HEK293 (cell line): ENCODE measurements at regions not wholly inside any gene's neighbourhood (a gene's known extent, or its start where the extent isn't known, plus 50 kb on each side); places are given as distances from the start of the nearest gene placed in this dataset.

ENCODE experiments used
- CTCF ChIA-PET: fragments of 350-600 bp; formaldehyde crosslinking; extraction: SDS; loops from one replicate; lab custom pipeline; 2021; ENCODE audit warnings: antibody characterized with exemption; lab: Yijun Ruan, JAX
- POLR2A ChIA-PET: fragments of 300-600 bp; formaldehyde crosslinking; extraction: SDS; loops from one replicate; lab custom pipeline; 2020; ENCODE audit warnings: antibody characterized with exemption, inconsistent platforms; lab: Yijun Ruan, JAX
- H3K27ac ChIP-seq: fragments of 200-500 bp; sonication (Bioruptor generic); 2 replicates; pipeline ENCODE4 v1.5.1; 2014; ENCODE audit warnings: low read depth, low read length, control low read depth, inconsistent platforms; ENCODE audit errors: extremely low read depth
- H3K36me3 ChIP-seq, 2 experiments: fragments of 200-500 bp in 1 of 2; sonication (Bioruptor generic) in 1 of 2; 1 replicate in 1 of 2; 2 replicates in 1 of 2; pipeline ENCODE4 v1.5.1; 2014 to 2017; ENCODE audit warnings: inconsistent platforms in 2 of 2, low read length in 2 of 2; ENCODE audit not compliant: control insufficient read depth in 2 of 2, insufficient read depth in 1 of 2
- H3K4me1 ChIP-seq: fragments of 200-500 bp; sonication (Bioruptor generic); 2 replicates; pipeline ENCODE4 v1.5.1; 2014; ENCODE audit warnings: mild to moderate bottlenecking, low read length, inconsistent platforms; ENCODE audit not compliant: control insufficient read depth, insufficient read depth
- H3K4me3 ChIP-seq: 2 replicates; pipeline ENCODE4 v1.5.1; 2011; ENCODE audit warnings: low read depth, mild to moderate bottlenecking, control low read depth, low read length, moderate library complexity
- H3K9me3 ChIP-seq: fragments of 200-500 bp; sonication (Bioruptor generic); 2 replicates; pipeline ENCODE4 v1.5.1; 2014; ENCODE audit warnings: low read depth, low read length, inconsistent platforms; ENCODE audit not compliant: control insufficient read depth, insufficient read depth
- IKZF3 ChIP-seq: fragments of 450-650 bp; IDR thresholded peaks from 2 replicates; pipeline ENCODE4 v1.5.0; 2018; ENCODE audit warnings: missing biosample characterization, mild to moderate bottlenecking, missing genetic modification characterization, moderate library complexity
- SCRT1 ChIP-seq: fragments of 450-650 bp; formaldehyde crosslinking; IDR thresholded peaks from 2 replicates; pipeline ENCODE4 v1.5.1; 2016; ENCODE audit warnings: missing biosample characterization, missing genetic modification characterization, borderline replicate concordance
- SCRT2 ChIP-seq: fragments of 450-650 bp; formaldehyde crosslinking; IDR thresholded peaks from 2 replicates; pipeline ENCODE4 v1.5.1; 2016; ENCODE audit warnings: missing biosample characterization, missing genetic modification characterization
- SP3 ChIP-seq: fragments of 450-650 bp; formaldehyde crosslinking; IDR thresholded peaks from 2 replicates; pipeline ENCODE4 v1.5.1; 2016; ENCODE audit warnings: missing biosample characterization, missing genetic modification characterization
- YY2 ChIP-seq: fragments of 450-650 bp; formaldehyde crosslinking; IDR thresholded peaks from 2 replicates; pipeline ENCODE4 v1.5.1; 2016; ENCODE audit warnings: missing biosample characterization, missing genetic modification characterization
- ZNF10 ChIP-seq: fragments of 450-650 bp; formaldehyde crosslinking; IDR thresholded peaks from 2 replicates; pipeline ENCODE4 v1.5.1; 2017; ENCODE audit warnings: missing biosample characterization, missing genetic modification characterization
- ZNF202 ChIP-seq: fragments of 450-650 bp; formaldehyde crosslinking; IDR thresholded peaks from 2 replicates; pipeline ENCODE4 v1.5.1; 2016; ENCODE audit warnings: missing biosample characterization, missing genetic modification characterization, borderline replicate concordance
- ZNF23 ChIP-seq: fragments of 450-650 bp; formaldehyde crosslinking; IDR thresholded peaks from 2 replicates; pipeline ENCODE4 v1.5.1; 2016; ENCODE audit warnings: missing biosample characterization, missing genetic modification characterization, borderline replicate concordance
- ZNF350 ChIP-seq: fragments of 450-650 bp; formaldehyde crosslinking; IDR thresholded peaks from 2 replicates; pipeline ENCODE4 v1.5.0; 2017; ENCODE audit warnings: missing biosample characterization, mild to moderate bottlenecking, missing genetic modification characterization
- ZNF391 ChIP-seq: fragments of 450-650 bp; formaldehyde crosslinking; IDR thresholded peaks from 2 replicates; pipeline ENCODE4 v1.5.1; 2016; ENCODE audit warnings: low read depth, missing biosample characterization, missing genetic modification characterization, borderline replicate concordance
- ZNF529 ChIP-seq: fragments of 450-650 bp; formaldehyde crosslinking; IDR thresholded peaks from 2 replicates; pipeline ENCODE4 v1.5.1; 2017; ENCODE audit warnings: missing genetic modification characterization, missing biosample characterization; ENCODE audit not compliant: insufficient replicate concordance
- ZNF777 ChIP-seq: fragments of 450-650 bp; formaldehyde crosslinking; IDR thresholded peaks from 2 replicates; pipeline ENCODE4 v1.5.1; 2017; ENCODE audit warnings: missing biosample characterization, missing genetic modification characterization, borderline replicate concordance
- TF ChIP-seq, protein P1 (sequence below): fragments of 450-650 bp; formaldehyde crosslinking; IDR thresholded peaks from 2 replicates; pipeline ENCODE4 v1.5.1; 2016; ENCODE audit warnings: missing biosample characterization, missing genetic modification characterization
- TF ChIP-seq, protein P2 (sequence below): fragments of 450-650 bp; formaldehyde crosslinking; IDR thresholded peaks from 2 replicates; pipeline ENCODE4 v1.5.1; 2016; ENCODE audit warnings: missing biosample characterization, missing genetic modification characterization
- TF ChIP-seq, protein P3 (sequence below): fragments of 450-650 bp; formaldehyde crosslinking; IDR thresholded peaks from 2 replicates; pipeline ENCODE4 v1.5.1; 2016; ENCODE audit warnings: missing biosample characterization, missing genetic modification characterization
- TF ChIP-seq, protein P4 (sequence below): fragments of 450-650 bp; formaldehyde crosslinking; IDR thresholded peaks from 2 replicates; pipeline ENCODE4 v1.5.1; 2016; ENCODE audit warnings: missing biosample characterization, missing genetic modification characterization
- TF ChIP-seq, protein P5 (sequence below): fragments of 450-650 bp; formaldehyde crosslinking; IDR thresholded peaks from 2 replicates; pipeline ENCODE4 v1.5.1; 2016; ENCODE audit warnings: missing biosample characterization, missing genetic modification characterization
- TF ChIP-seq, protein P6 (sequence below): fragments of 450-650 bp; formaldehyde crosslinking; IDR thresholded peaks from 2 replicates; pipeline ENCODE4 v1.5.1; 2017; ENCODE audit warnings: missing biosample characterization, missing genetic modification characterization

DNA sequence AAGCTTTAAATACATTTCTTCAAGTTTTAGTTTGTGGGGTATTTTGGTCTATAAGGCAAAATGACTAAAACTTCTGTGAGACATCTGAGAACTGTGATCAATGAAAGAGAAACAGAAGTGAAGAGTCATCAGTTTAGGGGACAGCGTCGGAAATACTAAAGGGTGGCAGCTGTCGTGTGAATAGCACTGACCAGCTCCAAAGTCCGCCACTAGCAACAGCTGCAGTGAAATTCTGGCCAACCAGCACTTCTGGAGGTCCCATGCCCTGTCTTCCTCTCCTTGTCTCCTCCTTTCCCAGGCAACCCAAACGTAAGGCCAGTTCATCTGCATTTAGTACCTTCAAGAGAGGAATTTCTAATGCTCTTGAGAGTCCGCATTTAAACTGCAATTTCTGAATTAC, 87.5 kb downstream of the DACT2 start (continued):
- TF ChIP-seq, protein P1, sequence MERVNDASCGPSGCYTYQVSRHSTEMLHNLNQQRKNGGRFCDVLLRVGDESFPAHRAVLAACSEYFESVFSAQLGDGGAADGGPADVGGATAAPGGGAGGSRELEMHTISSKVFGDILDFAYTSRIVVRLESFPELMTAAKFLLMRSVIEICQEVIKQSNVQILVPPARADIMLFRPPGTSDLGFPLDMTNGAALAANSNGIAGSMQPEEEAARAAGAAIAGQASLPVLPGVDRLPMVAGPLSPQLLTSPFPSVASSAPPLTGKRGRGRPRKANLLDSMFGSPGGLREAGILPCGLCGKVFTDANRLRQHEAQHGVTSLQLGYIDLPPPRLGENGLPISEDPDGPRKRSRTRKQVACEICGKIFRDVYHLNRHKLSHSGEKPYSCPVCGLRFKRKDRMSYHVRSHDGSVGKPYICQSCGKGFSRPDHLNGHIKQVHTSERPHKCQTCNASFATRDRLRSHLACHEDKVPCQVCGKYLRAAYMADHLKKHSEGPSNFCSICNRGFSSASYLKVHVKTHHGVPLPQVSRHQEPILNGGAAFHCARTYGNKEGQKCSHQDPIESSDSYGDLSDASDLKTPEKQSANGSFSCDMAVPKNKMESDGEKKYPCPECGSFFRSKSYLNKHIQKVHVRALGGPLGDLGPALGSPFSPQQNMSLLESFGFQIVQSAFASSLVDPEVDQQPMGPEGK (tag by site-specific recombination), result no peak
- TF ChIP-seq ZNF777, result no peak
- TF ChIP-seq, protein P2, sequence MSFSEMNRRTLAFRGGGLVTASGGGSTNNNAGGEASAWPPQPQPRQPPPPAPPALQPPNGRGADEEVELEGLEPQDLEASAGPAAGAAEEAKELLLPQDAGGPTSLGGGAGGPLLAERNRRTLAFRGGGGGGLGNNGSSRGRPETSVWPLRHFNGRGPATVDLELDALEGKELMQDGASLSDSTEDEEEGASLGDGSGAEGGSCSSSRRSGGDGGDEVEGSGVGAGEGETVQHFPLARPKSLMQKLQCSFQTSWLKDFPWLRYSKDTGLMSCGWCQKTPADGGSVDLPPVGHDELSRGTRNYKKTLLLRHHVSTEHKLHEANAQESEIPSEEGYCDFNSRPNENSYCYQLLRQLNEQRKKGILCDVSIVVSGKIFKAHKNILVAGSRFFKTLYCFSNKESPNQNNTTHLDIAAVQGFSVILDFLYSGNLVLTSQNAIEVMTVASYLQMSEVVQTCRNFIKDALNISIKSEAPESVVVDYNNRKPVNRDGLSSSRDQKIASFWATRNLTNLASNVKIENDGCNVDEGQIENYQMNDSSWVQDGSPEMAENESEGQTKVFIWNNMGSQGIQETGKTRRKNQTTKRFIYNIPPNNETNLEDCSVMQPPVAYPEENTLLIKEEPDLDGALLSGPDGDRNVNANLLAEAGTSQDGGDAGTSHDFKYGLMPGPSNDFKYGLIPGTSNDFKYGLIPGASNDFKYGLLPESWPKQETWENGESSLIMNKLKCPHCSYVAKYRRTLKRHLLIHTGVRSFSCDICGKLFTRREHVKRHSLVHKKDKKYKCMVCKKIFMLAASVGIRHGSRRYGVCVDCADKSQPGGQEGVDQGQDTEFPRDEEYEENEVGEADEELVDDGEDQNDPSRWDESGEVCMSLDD (tag by site-specific recombination), result no peak
- TF ChIP-seq IKZF3 (tag by site-specific recombination), result no peak
- TF ChIP-seq, protein P3, sequence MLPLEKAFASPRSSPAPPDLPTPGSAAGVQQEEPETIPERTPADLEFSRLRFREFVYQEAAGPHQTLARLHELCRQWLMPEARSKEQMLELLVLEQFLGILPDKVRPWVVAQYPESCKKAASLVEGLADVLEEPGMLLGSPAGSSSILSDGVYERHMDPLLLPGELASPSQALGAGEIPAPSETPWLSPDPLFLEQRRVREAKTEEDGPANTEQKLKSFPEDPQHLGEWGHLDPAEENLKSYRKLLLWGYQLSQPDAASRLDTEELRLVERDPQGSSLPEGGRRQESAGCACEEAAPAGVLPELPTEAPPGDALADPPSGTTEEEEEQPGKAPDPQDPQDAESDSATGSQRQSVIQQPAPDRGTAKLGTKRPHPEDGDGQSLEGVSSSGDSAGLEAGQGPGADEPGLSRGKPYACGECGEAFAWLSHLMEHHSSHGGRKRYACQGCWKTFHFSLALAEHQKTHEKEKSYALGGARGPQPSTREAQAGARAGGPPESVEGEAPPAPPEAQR (tag by site-specific recombination), result no peak
- no peak for TF ChIP-seq ZNF202 (tag by site-specific recombination)
- TF ChIP-seq ZNF10, result no peak
- TF ChIP-seq, protein P4, sequence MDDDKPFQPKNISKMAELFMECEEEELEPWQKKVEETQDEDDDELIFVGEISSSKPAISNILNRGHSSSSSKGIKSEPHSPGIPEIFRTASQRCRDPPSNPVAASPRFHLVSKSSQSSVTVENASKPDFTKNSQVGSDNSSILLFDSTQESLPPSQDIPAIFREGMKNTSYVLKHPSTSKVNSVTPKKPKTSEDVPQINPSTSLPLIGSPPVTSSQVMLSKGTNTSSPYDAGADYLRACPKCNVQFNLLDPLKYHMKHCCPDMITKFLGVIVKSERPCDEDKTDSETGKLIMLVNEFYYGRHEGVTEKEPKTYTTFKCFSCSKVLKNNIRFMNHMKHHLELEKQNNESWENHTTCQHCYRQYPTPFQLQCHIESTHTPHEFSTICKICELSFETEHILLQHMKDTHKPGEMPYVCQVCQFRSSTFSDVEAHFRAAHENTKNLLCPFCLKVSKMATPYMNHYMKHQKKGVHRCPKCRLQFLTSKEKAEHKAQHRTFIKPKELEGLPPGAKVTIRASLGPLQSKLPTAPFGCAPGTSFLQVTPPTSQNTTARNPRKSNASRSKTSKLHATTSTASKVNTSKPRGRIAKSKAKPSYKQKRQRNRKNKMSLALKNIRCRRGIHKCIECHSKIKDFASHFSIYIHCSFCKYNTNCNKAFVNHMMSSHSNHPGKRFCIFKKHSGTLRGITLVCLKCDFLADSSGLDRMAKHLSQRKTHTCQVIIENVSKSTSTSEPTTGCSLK (tag by site-specific recombination), result no peak

DNA sequence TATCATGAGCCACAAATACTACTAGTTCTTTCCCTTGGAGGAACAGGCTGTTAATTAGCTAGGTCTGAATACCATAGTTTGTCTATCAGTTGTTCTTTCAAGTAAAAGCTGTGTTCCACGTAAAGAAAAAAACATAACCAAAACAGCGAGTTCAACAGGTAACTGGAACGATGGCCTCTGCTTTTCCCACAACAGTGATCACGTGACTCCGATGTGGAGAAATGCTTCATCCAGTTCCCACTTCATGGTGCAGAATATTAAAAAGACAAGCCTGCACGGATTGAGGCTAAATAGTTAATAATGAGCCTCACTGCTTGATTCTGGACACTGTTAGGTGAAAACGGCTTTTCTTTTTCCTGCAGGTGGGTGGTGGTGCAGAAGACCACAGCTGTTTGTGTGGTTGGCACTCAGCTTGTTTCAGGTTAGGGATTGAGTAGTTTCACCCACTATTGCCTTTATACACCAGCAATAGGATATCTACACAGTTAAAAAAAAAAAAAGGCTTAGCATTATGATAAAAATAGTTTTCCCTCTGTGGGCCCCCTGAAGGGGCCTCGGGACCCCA, 88.1 kb downstream of the DACT2 start:
- H3K9me3 ChIP-seq, result no peaks in the 10 kb centered on the region
- no peak overlapping the region for H3K4me3 ChIP-seq
- POLR2A ChIA-PET, result no interaction called here
- H3K4me1 ChIP-seq, result no peaks in the 10 kb centered on the region
- no peaks in the 10 kb centered on the region for H3K36me3 ChIP-seq
- no peak overlapping the region for H3K27ac ChIP-seq
- CTCF ChIA-PET, result interaction anchor here (0.6 to 1.9 kb wide), 4 partner anchors 8 to 1154 kb away, joined by 4 to 7 read pairs (median 6); no protein-coding TSS in a partner anchor
- TF ChIP-seq SCRT2 (tag by site-specific recombination), result peak; percentile 94
- TF ChIP-seq YY2 (tag by site-specific recombination), result no peak
- peak; percentile 80; the same call in 1 of the 2 replicates for TF ChIP-seq SCRT1 (tag by site-specific recombination)
- TF ChIP-seq, all 188 proteins: peak for 2

DNA sequence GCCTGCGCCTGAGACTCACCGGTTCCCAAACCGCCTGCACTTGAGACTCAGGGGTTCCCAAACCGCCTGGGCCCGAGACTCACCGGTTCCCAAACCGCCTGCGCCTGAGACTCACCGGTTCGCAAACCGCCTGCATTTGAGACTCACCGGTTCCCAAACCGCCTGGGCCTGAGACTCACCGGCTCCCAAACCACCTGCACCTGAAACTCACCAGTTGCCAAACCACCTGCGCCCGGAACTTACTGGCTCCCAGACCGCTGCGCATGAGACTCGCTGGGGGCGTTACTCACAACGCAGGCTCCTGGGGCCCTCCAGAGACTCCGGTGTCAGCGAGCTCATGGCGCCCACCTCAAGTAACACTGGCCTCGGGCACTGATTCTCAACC, 90.2 kb downstream of the DACT2 start:
- Histone ChIP-seq H3K36me3 (no peaks in the 10 kb centered on the region), H3K4me3 (no peak overlapping the region), H3K27ac (no peak overlapping the region), H3K4me1 (no peaks in the 10 kb centered on the region), H3K9me3 (no peaks in the 10 kb centered on the region)
- ChIA-PET CTCF (no interaction called here), POLR2A (no interaction called here)
- no peak for TF ChIP-seq ZNF23
- no peak for TF ChIP-seq ZNF391 (tag by site-specific recombination)
- TF ChIP-seq, protein P5, sequence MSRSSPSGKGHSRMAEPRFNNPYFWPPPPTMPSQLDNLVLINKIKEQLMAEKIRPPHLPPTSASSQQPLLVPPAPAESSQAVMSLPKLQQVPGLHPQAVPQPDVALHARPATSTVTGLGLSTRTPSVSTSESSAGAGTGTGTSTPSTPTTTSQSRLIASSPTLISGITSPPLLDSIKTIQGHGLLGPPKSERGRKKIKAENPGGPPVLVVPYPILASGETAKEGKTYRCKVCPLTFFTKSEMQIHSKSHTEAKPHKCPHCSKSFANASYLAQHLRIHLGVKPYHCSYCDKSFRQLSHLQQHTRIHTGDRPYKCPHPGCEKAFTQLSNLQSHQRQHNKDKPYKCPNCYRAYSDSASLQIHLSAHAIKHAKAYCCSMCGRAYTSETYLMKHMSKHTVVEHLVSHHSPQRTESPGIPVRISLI (tag by site-specific recombination), result no peak
- TF ChIP-seq ZNF529 (tag by site-specific recombination), result no peak
- TF ChIP-seq ZNF350 (tag by site-specific recombination), result no peak
- TF ChIP-seq SP3 (tag by site-specific recombination), result no peak
- TF ChIP-seq, protein P6, sequence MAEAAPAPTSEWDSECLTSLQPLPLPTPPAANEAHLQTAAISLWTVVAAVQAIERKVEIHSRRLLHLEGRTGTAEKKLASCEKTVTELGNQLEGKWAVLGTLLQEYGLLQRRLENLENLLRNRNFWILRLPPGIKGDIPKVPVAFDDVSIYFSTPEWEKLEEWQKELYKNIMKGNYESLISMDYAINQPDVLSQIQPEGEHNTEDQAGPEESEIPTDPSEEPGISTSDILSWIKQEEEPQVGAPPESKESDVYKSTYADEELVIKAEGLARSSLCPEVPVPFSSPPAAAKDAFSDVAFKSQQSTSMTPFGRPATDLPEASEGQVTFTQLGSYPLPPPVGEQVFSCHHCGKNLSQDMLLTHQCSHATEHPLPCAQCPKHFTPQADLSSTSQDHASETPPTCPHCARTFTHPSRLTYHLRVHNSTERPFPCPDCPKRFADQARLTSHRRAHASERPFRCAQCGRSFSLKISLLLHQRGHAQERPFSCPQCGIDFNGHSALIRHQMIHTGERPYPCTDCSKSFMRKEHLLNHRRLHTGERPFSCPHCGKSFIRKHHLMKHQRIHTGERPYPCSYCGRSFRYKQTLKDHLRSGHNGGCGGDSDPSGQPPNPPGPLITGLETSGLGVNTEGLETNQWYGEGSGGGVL (tag by site-specific recombination), result no peak
